ENCODE measurements at regions not wholly inside any gene's neighbourhood (a gene's known extent, or its start where the extent isn't known, plus 50 kb on each side); places are given as distances from the start of the nearest gene placed in this dataset.

DNA sequence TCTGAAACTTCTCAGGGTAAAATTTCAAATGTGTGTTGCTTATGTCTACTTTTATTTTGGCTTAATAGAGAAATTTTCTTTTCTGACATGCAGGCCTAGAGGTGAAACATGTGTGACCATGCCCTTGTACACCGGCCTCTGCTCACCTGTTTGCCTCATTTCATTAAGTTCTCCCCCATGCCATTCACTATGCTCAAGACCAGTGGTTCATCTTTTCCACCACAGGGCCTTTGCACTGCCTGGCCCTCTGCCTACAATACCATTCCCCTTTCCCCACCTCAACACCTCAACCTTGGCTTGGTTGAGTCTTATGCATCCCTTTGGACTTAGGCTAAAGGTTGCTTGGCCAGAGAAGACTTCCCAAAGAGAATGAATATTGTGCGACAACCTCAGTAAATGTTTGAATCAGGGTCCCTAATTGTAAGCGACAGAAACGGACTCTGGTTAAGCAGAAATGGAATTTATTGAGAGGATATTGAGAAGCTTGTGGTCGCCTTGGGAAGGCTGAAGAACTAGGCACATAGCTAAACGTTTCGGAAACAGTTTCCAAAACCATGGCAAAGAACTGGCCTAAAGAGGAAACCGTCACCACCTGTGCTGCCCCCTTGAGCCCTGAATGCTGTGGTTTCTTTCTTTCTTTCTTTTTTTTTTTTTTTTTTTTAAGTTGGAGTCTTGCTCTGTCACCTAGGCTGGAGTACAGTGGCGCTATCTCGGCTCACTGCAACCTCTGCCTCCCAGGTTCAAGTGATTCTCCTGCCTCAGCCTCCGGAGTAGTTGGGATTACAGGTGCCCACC is 152.2 kb downstream of the SOX4 start:
- TF ChIP-seq, protein P1, sequence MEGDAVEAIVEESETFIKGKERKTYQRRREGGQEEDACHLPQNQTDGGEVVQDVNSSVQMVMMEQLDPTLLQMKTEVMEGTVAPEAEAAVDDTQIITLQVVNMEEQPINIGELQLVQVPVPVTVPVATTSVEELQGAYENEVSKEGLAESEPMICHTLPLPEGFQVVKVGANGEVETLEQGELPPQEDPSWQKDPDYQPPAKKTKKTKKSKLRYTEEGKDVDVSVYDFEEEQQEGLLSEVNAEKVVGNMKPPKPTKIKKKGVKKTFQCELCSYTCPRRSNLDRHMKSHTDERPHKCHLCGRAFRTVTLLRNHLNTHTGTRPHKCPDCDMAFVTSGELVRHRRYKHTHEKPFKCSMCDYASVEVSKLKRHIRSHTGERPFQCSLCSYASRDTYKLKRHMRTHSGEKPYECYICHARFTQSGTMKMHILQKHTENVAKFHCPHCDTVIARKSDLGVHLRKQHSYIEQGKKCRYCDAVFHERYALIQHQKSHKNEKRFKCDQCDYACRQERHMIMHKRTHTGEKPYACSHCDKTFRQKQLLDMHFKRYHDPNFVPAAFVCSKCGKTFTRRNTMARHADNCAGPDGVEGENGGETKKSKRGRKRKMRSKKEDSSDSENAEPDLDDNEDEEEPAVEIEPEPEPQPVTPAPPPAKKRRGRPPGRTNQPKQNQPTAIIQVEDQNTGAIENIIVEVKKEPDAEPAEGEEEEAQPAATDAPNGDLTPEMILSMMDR (IDR thresholded peaks at IDR 0.05), result no peak
- no peak for TF ChIP-seq POLR2A (IDR thresholded peaks at IDR 0.05)
